Psoas muscle (tissue), 7 donors: ENCODE measurements at regions not wholly inside any gene's neighbourhood (a gene's known extent, or its start where the extent isn't known, plus 50 kb on each side); places are given as distances from the start of the nearest gene placed in this dataset.
"Not testable (repeated sequence)": the region's sequence is repeated elsewhere in the genome, so short reads cannot be mapped to it uniquely, and the experiment has no call there.

Experiments
- ATAC-seq, 4 donors: fragments of 200-7000 bp; cut with Tn5 transposase; one replicate each; pipeline ENCODE4 v1.9.1; 2020; ENCODE audit warnings: moderate library complexity in 3 of 4, mild to moderate bottlenecking in 2 of 4
- DNase-seq, 2 donors: peaks; one replicate each; pipeline ENCODE4 v3.0.0-alpha.2; 2020
- H3K27ac ChIP-seq: fragments of 200-600 bp; one replicate; pipeline ENCODE4 v1.8.0; 2022
- H3K27me3 ChIP-seq, 3 donors: fragments of 200-600 bp in 1 of 3; one replicate each; pipeline versions ENCODE4 v1.6.1 to v1.8.0; 2013 to 2022; ENCODE audit warnings: low read length in 2 of 3, mild to moderate bottlenecking in 2 of 3, moderate library complexity in 1 of 3; ENCODE audit not compliant: insufficient read depth in 3 of 3
- H3K36me3 ChIP-seq, 2 donors: fragments of 200-600 bp in 1 of 2; one replicate each; pipeline versions ENCODE4 v1.6.1 to v1.8.0; 2013 to 2022; ENCODE audit warnings: low read depth in 1 of 2, mild to moderate bottlenecking in 1 of 2, moderate library complexity in 1 of 2; ENCODE audit not compliant: insufficient read depth in 1 of 2
- H3K4me1 ChIP-seq: fragments of 200-600 bp; one replicate; pipeline ENCODE4 v1.8.0; 2022
- H3K4me3 ChIP-seq: fragments of 200-600 bp; one replicate; pipeline ENCODE4 v1.8.0; 2022; ENCODE audit warnings: mild to moderate bottlenecking
- H3K9me3 ChIP-seq: fragments of 200-600 bp; one replicate; pipeline ENCODE4 v1.8.0; 2022
- WGBS, 3 donors: extraction: QIAGEN DNeasy Blood & Tissue Kit; methylation state at CpG; one replicate each; pipeline versions ENCODE4 v1.1.6 to v1.1.7; 2013; 5-methylcytosine and 5-hydroxymethylcytosine counted together
- intact Hi-C, 2 donors: fragments of 100-400 bp; cut with DNase I; formaldehyde crosslinking; loops; one replicate each; pipeline versions ENCODE4 v1.11.0 to v1.14.2; 2022
- TF ChIP-seq, protein P1 (sequence below): fragments of 200-600 bp; IDR thresholded peaks from one replicate; pipeline ENCODE4 v1.8.0; 2022; ENCODE audit warnings: antibody characterized with exemption
- donor health status: healthy with polysubstance abuse.
- donor health status: DM: no; HTN: no; CAD: no; lungs with moderate emphysema.
- donor health status: Bipolar disorder and iron deficiency.
- donor health status: healthy.
- donor health status: DM: yes; HTN: yes; CAD: no.
- donor health status: DM: no; HTN: no; CAD: no.
- donor health status: DM: yes; HTN: yes; CAD: no.

DNA sequence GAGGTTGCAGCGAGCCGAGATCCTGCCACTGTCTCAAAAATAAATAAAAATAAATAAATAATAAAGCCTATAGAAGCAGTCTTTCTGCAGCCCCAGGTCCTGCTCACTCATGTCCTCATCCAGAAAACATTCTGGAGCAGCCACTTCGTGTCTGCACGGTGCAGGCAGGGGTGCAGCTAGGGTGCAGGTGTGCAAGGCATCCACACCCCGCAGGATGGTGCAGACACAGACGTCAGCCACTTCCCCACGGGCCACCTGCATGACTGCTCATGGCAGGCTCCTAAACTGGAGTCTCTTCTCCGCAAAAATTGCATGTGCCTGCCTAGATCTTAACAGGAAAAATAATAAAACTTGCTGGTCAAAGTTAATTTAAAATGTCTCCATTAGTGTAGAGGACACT lies 80.2 kb upstream of the SNTG2 start:
- intact Hi-C loops = no loop called here
- 76 to 80% (median 79%) methylated on average over 8 of the region's 8 CpGs for WGBS, 3 donors
- Histone ChIP-seq H3K27me3 (peaks cover 0 to 12% (median 10%) of the 10 kb centered on the region in 3 donors), H3K27ac (no peak overlapping the region), H3K36me3 (no peaks in the 10 kb centered on the region), H3K4me1 (no peaks in the 10 kb centered on the region), H3K4me3 (no peak overlapping the region), H3K9me3 (no peaks in the 10 kb centered on the region)
- no peak for DNase-seq
- no peak for ATAC-seq
- TF ChIP-seq, protein P1, sequence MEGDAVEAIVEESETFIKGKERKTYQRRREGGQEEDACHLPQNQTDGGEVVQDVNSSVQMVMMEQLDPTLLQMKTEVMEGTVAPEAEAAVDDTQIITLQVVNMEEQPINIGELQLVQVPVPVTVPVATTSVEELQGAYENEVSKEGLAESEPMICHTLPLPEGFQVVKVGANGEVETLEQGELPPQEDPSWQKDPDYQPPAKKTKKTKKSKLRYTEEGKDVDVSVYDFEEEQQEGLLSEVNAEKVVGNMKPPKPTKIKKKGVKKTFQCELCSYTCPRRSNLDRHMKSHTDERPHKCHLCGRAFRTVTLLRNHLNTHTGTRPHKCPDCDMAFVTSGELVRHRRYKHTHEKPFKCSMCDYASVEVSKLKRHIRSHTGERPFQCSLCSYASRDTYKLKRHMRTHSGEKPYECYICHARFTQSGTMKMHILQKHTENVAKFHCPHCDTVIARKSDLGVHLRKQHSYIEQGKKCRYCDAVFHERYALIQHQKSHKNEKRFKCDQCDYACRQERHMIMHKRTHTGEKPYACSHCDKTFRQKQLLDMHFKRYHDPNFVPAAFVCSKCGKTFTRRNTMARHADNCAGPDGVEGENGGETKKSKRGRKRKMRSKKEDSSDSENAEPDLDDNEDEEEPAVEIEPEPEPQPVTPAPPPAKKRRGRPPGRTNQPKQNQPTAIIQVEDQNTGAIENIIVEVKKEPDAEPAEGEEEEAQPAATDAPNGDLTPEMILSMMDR = no peak

DNA sequence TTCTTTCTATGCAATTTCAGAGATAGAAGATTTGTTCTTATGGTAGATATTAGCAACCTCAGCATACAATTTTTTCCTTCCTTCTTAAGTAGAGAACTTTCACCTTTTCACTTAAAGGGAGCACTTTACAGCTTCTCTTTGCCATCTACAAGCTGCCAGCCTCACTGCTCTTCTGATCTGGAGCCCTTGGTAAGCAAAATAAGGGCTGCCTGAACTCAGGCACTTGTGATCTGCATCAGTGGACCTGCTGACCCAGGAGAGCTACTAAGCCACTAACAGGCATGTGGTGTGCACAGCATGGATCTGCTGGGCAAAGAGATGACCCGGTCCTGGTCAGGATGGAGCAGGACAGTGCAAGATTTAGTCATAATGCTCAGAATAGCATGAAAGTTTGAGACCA lies 80.8 kb upstream of the SNTG2 start:
- WGBS, 3 donors = 76 to 92% (median 78%) methylated on average over 1 of the region's 1 CpG
- ATAC-seq (peak in 1 of 4 donors; percentile 32), DNase-seq (no peak)
- H3K27ac ChIP-seq = no peak overlapping the region
- intact Hi-C loops = no loop called here
- H3K4me3 ChIP-seq = no peak overlapping the region
- H3K4me1 ChIP-seq = no peaks in the 10 kb centered on the region
- no peaks in the 10 kb centered on the region for H3K36me3 ChIP-seq
- no peaks in the 10 kb centered on the region for H3K9me3 ChIP-seq
- TF ChIP-seq, protein P1 = no peak
- H3K27me3 ChIP-seq = peaks cover 0 to 12% (median 10%) of the 10 kb centered on the region in 3 donors

DNA sequence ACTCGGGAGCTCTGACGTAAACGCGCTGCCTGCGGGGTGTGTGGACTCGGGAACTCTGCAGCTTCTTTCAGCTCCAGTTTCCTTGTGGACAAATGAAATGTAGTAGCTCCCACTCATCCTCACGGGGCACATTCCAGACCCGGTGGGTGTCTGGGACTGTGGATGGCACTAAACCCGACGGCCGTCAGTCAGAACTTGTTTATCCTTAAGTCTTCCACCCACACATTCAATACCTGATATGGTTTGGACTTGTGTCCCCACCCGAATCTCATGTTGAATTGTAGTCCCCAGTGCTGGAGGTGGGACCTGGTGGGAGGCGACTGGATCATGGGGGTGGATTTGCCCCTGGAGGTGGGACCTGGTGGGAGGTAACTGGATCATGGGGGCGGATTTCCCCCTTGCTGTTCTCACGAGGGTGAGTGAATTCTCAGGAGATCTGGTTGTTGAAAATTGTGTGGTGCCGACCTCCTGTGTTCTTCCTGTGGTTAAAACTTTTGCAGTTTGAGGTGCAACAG lies 81.2 kb upstream of the SNTG2 start:
- ATAC-seq = no peak
- H3K4me1 ChIP-seq = no peaks in the 10 kb centered on the region
- no peak overlapping the region for H3K4me3 ChIP-seq
- intact Hi-C loops = no loop called here
- H3K27me3 ChIP-seq = peaks cover 0 to 12% (median 10%) of the 10 kb centered on the region in 3 donors
- WGBS, 3 donors = 58 to 69% (median 66%) methylated on average over 16 of the region's 16 CpGs
- no peak overlapping the region for H3K27ac ChIP-seq
- DNase-seq = no peak
- H3K9me3 ChIP-seq = no peaks in the 10 kb centered on the region
- TF ChIP-seq, protein P1 = no peak
- H3K36me3 ChIP-seq = no peaks in the 10 kb centered on the region

DNA sequence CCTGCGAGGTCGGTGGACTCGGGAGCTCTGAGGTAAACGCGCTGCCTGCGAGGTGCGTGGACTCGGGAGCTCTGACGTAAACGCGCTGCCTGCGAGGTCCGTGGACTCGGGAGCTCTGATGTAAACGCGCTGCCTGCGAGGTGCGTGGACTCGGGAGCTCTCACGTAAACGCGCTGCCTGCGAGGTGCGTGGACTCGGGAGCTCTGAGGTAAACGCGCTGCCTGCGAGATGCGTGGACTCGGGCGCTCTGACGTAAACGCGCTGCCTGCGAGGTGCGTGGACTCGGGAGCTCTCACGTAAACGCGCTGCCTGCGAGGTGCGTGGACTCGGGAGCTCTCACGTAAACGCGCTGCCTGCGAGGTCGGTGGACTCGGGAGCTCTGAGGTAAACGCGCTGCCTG lies 81.8 kb upstream of the SNTG2 start:
- H3K4me1 ChIP-seq, DNase-seq, H3K4me3 ChIP-seq, intact Hi-C loops, H3K9me3 ChIP-seq, H3K36me3 ChIP-seq, H3K27ac ChIP-seq, ATAC-seq: not testable (repeated sequence)
- WGBS, 3 donors = 86 to 93% (median 91%) methylated on average over 35 to 48 of the region's 51 CpGs
- H3K27me3 ChIP-seq = peaks cover 0 to 12% (median 10%) of the 10 kb centered on the region in 3 donors

DNA sequence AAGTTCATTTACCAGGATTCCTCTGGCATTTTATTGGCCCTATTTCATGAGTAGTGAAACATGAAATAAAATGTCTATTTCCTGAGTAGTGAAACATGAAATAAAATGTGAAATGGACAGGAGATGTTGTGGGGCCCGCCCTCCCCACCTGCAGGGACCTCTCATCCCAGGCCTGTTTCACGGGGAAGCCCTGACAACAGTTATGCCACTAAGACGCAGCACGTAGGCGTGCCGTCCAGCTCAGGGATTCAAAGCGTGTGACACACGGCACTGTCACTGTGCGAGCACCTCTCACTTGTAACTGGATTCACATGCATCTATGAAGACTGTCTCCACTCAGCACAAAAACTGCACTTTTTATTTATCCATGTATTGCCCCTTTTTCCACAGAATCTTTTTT lies 83.4 kb upstream of the SNTG2 start:
- no peak for DNase-seq
- Histone ChIP-seq H3K4me1 (no peaks in the 10 kb centered on the region), H3K36me3 (no peaks in the 10 kb centered on the region), H3K4me3 (no peak overlapping the region), H3K9me3 (no peaks in the 10 kb centered on the region), H3K27ac (no peak overlapping the region), H3K27me3 (peaks cover 0 to 12% (median 7%) of the 10 kb centered on the region in 3 donors)
- TF ChIP-seq, protein P1 = no peak
- WGBS, 3 donors = 70 to 72% (median 70%) methylated on average over 9 of the region's 9 CpGs
- intact Hi-C loops = no loop called here
- ATAC-seq = no peak
